Ishikawa (cell line): ENCODE measurements at regions not wholly inside any gene's neighbourhood (a gene's known extent, or its start where the extent isn't known, plus 50 kb on each side); places are given as distances from the start of the nearest gene placed in this dataset.

ENCODE experiments used
- CEBPB ChIP-seq: IDR thresholded peaks from 2 replicates; pipeline ENCODE4 v1.6.1; 2012
- CREB1 ChIP-seq: IDR thresholded peaks from 2 replicates; pipeline ENCODE4 v1.6.1; 2012; ENCODE audit warnings: low read depth
- EGR1 ChIP-seq: IDR thresholded peaks from 2 replicates; pipeline ENCODE4 v1.6.1; 2012
- EP300 ChIP-seq: IDR thresholded peaks from 2 replicates; pipeline ENCODE4 v1.6.1; 2012; ENCODE audit warnings: borderline replicate concordance
- FOXM1 ChIP-seq: IDR thresholded peaks from 2 replicates; pipeline ENCODE4 v1.6.1; 2012; ENCODE audit warnings: low read depth, borderline replicate concordance
- MAX ChIP-seq: IDR thresholded peaks from 2 replicates; pipeline ENCODE4 v1.6.1; 2012
- NFIC ChIP-seq: IDR thresholded peaks from 2 replicates; pipeline ENCODE4 v1.6.1; 2012
- RAD21 ChIP-seq: IDR thresholded peaks from 2 replicates; pipeline ENCODE4 v1.6.1; 2012; ENCODE audit warnings: low read depth
- TAF1 ChIP-seq: IDR thresholded peaks from 2 replicates; pipeline ENCODE4 v1.6.1; 2012; ENCODE audit warnings: low read depth, mild to moderate bottlenecking
- TCF12 ChIP-seq: IDR thresholded peaks from 2 replicates; pipeline ENCODE4 v1.6.1; 2012; ENCODE audit warnings: low read depth
- TEAD4 ChIP-seq: IDR thresholded peaks from 2 replicates; pipeline ENCODE4 v1.6.1; 2012
- USF1 ChIP-seq: IDR thresholded peaks from 2 replicates; pipeline ENCODE4 v1.6.1; 2012
- YY1 ChIP-seq: IDR thresholded peaks from 2 replicates; pipeline ENCODE4 v1.6.1; 2012; ENCODE audit warnings: low read depth
- ZBTB7A ChIP-seq: IDR thresholded peaks from 2 replicates; pipeline ENCODE4 v1.6.1; 2012; ENCODE audit warnings: low read depth
- TF ChIP-seq, protein P1 (sequence below): IDR thresholded peaks from 2 replicates; pipeline ENCODE4 v1.6.1; 2012; ENCODE audit warnings: low read depth, mild to moderate bottlenecking

DNA sequence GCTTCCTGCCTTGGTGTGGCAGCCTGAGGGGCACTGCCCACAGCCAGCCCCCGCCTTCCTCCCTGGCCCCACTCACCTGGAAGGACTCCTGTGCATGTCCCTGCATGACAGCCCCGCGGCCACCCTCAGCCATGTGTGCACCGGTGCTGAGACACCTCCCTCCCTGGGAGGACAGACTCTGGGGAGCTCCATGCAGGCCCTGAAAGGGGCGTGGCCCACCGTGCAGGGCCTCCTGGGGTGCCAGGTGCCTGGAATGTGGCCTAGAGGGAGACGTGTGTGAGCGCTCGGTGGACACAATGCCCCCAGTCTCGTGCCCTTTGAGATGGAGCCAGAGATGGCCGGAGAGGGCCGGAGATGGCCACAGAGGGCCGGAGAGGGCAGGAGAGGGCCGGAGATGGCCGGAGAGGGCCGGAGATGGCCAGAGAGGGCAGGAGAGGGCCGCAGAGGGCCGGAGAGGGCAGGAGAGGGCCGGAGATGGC lies 59.1 kb upstream of the PPP2R2D start:
- TF ChIP-seq, protein P1, sequence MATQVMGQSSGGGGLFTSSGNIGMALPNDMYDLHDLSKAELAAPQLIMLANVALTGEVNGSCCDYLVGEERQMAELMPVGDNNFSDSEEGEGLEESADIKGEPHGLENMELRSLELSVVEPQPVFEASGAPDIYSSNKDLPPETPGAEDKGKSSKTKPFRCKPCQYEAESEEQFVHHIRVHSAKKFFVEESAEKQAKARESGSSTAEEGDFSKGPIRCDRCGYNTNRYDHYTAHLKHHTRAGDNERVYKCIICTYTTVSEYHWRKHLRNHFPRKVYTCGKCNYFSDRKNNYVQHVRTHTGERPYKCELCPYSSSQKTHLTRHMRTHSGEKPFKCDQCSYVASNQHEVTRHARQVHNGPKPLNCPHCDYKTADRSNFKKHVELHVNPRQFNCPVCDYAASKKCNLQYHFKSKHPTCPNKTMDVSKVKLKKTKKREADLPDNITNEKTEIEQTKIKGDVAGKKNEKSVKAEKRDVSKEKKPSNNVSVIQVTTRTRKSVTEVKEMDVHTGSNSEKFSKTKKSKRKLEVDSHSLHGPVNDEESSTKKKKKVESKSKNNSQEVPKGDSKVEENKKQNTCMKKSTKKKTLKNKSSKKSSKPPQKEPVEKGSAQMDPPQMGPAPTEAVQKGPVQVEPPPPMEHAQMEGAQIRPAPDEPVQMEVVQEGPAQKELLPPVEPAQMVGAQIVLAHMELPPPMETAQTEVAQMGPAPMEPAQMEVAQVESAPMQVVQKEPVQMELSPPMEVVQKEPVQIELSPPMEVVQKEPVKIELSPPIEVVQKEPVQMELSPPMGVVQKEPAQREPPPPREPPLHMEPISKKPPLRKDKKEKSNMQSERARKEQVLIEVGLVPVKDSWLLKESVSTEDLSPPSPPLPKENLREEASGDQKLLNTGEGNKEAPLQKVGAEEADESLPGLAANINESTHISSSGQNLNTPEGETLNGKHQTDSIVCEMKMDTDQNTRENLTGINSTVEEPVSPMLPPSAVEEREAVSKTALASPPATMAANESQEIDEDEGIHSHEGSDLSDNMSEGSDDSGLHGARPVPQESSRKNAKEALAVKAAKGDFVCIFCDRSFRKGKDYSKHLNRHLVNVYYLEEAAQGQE: no peak
- TF ChIP-seq RAD21 (no peak), NFIC (no peak), CREB1 (no peak), YY1 (no peak), TCF12 (no peak), USF1 (no peak), EGR1 (no peak), TAF1 (no peak), TEAD4 (no peak), CEBPB (no peak), ZBTB7A (no peak), FOXM1 (no peak), MAX (no peak), EP300 (no peak)

- TF ChIP-seq NFIC: no peak
- TF ChIP-seq TCF12: no peak
- TF ChIP-seq TAF1: no peak
- TF ChIP-seq, protein P1: no peak
- no peak for TF ChIP-seq YY1
- TF ChIP-seq ZBTB7A: no peak
- no peak for TF ChIP-seq EGR1
- no peak for TF ChIP-seq FOXM1
- TF ChIP-seq CREB1: no peak
- no peak for TF ChIP-seq USF1
- TF ChIP-seq RAD21: no peak
- no peak for TF ChIP-seq TEAD4
- TF ChIP-seq EP300: no peak
- TF ChIP-seq CEBPB: no peak
- no peak for TF ChIP-seq MAX
Observed at GRCh38 chr10:131842351-131843088, 58.3 kb upstream of the PPP2R2D start.

GRCh38 chr10:131843089-131843595 lies 57.7 kb upstream of the PPP2R2D start:
- TF ChIP-seq EGR1: no peak
- no peak for TF ChIP-seq CREB1
- TF ChIP-seq FOXM1: no peak
- TF ChIP-seq CEBPB: no peak
- no peak for TF ChIP-seq EP300
- no peak for TF ChIP-seq TAF1
- TF ChIP-seq USF1: no peak
- TF ChIP-seq YY1: no peak
- no peak for TF ChIP-seq TEAD4
- TF ChIP-seq ZBTB7A: no peak
- no peak for TF ChIP-seq NFIC
- no peak for TF ChIP-seq TCF12
- TF ChIP-seq MAX: no peak
- no peak for TF ChIP-seq RAD21
- TF ChIP-seq, protein P1: no peak
